WI38 (cell line): ENCODE measurements at regions not wholly inside any gene's neighbourhood (a gene's known extent, or its start where the extent isn't known, plus 50 kb on each side); places are given as distances from the start of the nearest gene placed in this dataset.
"Not testable (repeated sequence)": the region's sequence is repeated elsewhere in the genome, so short reads cannot be mapped to it uniquely, and the experiment has no call there.

Experiments used
- H3K4me3 ChIP-seq: 2 replicates; pipeline ENCODE4 v1.5.1; 2011; ENCODE audit warnings: low read depth, mild to moderate bottlenecking, control low read depth, low read length
- TF ChIP-seq, protein P1 (sequence below): IDR thresholded peaks from 2 replicates; pipeline ENCODE4 v1.5.1; 2012; ENCODE audit warnings: low read depth, mild to moderate bottlenecking, control low read depth, low read length

DNA sequence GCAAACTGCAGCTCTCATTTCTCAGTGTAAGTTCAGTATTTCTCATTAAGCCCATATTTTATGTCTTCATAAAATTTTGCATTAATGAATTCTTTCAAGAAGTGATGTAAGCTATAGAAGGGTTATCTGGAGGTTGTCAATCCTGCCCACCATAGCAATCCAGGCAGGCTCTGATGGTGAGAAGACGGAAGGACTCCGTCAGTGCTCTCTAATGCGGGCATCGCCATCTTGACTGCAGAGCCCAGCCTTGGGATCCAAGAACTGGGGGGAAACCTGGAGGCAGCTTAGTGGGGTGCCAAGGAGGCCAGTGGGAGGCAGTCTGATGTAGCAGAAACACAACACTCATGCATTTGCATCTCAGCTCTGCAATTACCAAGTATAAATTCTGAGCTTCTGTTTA lies 707.4 kb upstream of the NRP1 start:
- TF ChIP-seq, protein P1, sequence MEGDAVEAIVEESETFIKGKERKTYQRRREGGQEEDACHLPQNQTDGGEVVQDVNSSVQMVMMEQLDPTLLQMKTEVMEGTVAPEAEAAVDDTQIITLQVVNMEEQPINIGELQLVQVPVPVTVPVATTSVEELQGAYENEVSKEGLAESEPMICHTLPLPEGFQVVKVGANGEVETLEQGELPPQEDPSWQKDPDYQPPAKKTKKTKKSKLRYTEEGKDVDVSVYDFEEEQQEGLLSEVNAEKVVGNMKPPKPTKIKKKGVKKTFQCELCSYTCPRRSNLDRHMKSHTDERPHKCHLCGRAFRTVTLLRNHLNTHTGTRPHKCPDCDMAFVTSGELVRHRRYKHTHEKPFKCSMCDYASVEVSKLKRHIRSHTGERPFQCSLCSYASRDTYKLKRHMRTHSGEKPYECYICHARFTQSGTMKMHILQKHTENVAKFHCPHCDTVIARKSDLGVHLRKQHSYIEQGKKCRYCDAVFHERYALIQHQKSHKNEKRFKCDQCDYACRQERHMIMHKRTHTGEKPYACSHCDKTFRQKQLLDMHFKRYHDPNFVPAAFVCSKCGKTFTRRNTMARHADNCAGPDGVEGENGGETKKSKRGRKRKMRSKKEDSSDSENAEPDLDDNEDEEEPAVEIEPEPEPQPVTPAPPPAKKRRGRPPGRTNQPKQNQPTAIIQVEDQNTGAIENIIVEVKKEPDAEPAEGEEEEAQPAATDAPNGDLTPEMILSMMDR, result no peak

DNA sequence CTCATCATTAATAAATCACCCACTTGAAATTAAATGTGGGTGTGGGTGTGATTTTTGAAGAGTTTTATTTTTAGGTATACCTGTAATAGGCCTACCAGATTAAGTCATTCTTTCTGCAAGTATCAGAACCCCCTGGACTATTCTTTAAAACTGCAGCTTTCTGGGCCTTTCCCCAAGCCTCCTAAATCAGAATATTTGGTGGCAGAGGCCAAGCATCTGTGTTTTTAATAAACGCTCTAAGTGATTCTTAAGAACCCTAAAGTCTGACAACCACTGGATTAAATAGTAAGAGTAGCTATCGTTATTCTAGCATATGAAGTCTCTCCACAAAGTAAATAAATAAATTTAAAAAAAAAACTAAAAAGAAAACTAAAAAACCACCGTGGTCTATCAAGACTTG lies 703.0 kb upstream of the NRP1 start:
- no peak overlapping the region for H3K4me3 ChIP-seq
- TF ChIP-seq, protein P1, result no peak

More for the DNA sequence above, 707.4 kb upstream of the NRP1 start:
- no peak overlapping the region for H3K4me3 ChIP-seq

DNA sequence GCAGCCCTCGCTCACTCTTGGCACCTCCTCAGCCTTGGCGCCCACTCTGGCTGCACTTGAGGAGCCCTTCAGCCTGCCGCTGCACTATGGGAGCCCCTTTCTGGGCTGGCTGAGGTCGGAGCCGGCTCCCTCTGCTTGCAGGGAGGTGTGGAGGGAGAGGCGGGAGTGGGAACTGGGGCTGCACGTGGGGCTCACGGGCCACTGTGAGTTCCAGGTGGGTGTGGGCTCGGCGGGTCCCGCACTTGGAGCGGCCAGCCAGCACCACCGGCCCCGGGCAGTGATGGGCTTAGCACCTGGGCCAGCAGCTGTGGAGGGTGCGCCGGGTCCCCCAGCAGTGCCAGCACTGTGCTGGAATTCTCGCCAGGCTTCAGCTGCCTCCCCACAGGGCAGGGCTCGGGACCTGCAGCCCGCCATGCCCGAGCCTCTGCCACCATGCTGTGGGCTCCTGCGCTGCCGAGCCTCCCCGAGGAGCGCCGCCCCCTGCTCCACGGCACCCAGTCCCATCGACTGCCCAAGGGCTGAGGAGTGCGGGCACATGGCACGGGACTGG lies 700.8 kb upstream of the NRP1 start:
- H3K4me3 ChIP-seq, result not testable (repeated sequence)

DNA sequence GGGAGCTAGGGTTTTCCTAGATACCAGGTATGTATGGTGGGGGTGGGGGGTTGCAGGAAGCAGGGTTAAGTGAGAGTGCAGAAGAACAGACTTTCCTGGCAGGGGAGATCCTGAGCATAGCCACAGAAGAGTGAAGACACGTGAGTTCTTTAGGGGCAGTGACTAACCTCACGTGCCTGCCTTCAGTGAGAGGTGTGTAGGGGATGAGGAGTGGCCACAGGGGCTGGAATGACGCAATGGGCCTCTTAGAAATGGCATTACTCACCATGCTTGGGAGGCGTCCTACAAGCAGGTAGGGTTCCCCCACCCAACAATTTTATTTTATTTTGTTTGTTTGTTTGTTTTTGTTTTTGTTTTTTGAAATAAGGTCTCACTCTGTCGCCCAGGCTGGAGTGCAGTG lies 698.6 kb upstream of the NRP1 start:
- H3K4me3 ChIP-seq, result no peak overlapping the region
- TF ChIP-seq, protein P1, result no peak

DNA sequence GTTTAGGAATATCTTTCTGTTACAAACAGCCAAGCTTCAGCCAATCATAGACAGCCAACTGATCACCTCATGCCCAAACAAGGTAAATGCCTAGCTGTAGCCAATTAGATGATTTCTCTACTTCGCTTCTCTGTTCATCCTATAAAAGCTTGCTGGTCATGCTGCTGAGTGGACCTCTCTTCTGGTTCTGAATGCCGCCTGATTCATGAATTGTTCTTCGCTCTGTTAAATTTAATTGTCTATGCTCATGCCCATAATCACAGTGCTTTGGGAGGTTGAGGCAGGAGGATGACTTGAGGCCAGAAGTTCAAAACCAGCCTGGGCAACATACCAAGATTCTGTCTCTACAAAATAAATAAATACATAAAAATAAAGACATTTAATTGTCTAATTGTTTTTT lies 698.1 kb upstream of the NRP1 start:
- no peak overlapping the region for H3K4me3 ChIP-seq

DNA sequence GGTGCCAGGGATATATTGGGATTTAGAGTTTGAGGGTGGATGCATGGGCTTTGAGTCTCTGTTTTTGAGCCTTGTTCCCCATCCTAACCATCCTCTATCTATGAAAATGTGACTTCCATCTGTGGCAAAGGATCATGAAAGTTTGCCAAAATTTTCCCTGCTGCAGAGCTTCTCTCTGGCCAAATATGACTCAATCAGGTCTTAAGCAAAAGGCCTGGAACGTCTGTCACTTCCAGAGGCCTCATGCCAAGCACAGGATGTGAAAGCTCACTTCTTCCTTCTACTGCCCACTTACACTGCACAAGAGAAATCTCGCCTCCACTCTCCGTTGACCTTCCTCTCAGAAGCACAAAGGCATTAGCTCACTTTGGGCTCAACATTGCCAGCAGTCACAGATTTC lies 696.9 kb upstream of the NRP1 start:
- no peak overlapping the region for H3K4me3 ChIP-seq
- TF ChIP-seq, protein P1, result no peak

More for the DNA sequence above, 698.1 kb upstream of the NRP1 start:
- TF ChIP-seq, protein P1, result no peak

DNA sequence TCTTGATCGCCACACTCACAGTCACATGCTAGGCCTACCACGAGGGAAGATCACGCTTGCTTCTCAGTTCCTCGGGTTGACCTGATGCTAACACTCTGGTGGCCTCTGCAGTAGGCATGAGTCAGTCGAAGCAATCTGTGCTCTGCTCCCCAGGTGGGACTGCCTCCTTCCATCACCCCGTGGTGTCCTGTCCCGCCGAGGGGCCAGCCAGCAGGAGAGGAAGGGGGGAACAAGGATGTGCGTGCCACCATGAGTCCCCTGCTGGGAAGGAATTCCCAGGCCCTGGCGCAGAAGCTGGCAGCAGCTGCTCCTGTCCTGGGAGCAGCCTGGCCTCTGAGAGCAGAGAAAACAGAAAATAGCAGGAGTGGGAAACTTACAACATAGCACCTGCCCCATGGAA lies 695.0 kb upstream of the NRP1 start:
- TF ChIP-seq, protein P1, result no peak
- H3K4me3 ChIP-seq, result no peak overlapping the region

DNA sequence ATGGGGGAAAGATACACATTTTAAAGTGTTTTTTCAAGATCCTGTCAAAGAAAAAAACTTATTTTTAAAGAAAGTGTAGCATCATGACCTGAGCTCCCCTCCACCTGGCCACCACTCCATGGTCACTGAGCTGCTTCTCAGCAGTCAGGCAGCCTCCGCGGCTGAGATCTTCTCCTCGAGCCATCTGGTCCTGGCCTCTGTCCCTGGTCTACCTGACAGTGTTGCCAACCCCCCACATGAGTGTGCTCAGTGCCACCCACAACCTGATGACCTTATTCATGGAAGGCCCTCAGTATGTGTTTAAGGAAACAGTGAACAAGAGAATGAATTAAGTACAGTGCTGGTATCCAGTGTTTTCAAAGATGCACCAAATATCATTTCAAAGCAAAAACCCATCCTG lies 694.5 kb upstream of the NRP1 start:
- TF ChIP-seq, protein P1, result no peak
- H3K4me3 ChIP-seq, result no peak overlapping the region
